T-cell (primary cell): ENCODE measurements at regions not wholly inside any gene's neighbourhood (a gene's known extent, or its start where the extent isn't known, plus 50 kb on each side); places are given as distances from the start of the nearest gene placed in this dataset.
A peak's percentile ranks its signal among the peaks of the same experiment; 100 is the strongest.

Experiments used
- ATAC-seq, 4 experiments: fragments of 200-7000 bp in 3 of 4; fragments of 150-1000 bp in 1 of 4; cut with Tn5 transposase; replicated peaks in 1 of 4; 1 replicate in 3 of 4; 2 replicates in 1 of 4; pipeline ENCODE4 v1.10.0; 2021; ENCODE audit warnings: moderate library complexity in 3 of 4, mild to moderate bottlenecking in 2 of 4, moderate number of reproducible peaks in 1 of 4
- CTCF ChIA-PET, 2 donors: fragments of 300-600 bp; sonication (Branson Sonifier 250); formaldehyde crosslinking; loops; one replicate each; lab custom pipeline; 2022; ENCODE audit warnings: antibody characterized with exemption in 2 of 2; lab: Charles Lee
- POLR2A ChIA-PET, 2 donors: fragments of 300-600 bp; sonication (Branson Sonifier 250); formaldehyde crosslinking; loops; one replicate each; lab custom pipeline; 2022; ENCODE audit warnings: antibody characterized with exemption in 2 of 2; lab: Charles Lee
- DNase-seq, 35 experiments: peaks; one replicate each; pipeline versions ENCODE4 v3.0.0 to v3.0.0-alpha.2; 2013 to 2023
- H3K27ac ChIP-seq: one replicate; pipeline ENCODE4 v1.5.1; 2013; ENCODE audit warnings: low read length
- H3K27me3 ChIP-seq, 2 experiments: replicated peaks in 1 of 2; 1 replicate in 1 of 2; 2 replicates in 1 of 2; pipeline versions ENCODE4 v1.6.1 to v1.7.0; 2013; ENCODE audit warnings: low read length in 1 of 2, mixed read lengths in 1 of 2; ENCODE audit not compliant: control insufficient read depth in 2 of 2, insufficient read depth in 2 of 2; ENCODE audit errors: extremely low read depth in 1 of 2
- H3K36me3 ChIP-seq, 2 donors: 1 replicate in 1 of 2; 2 replicates in 1 of 2; pipeline versions ENCODE4 v1.6.1 to v1.7.0; 2013; ENCODE audit warnings: low read length in 1 of 2; ENCODE audit not compliant: control insufficient read depth in 2 of 2, insufficient read depth in 1 of 2; ENCODE audit errors: extremely low read depth in 1 of 2
- H3K4me1 ChIP-seq, 2 experiments: 1 replicate in 1 of 2; 2 replicates in 1 of 2; pipeline versions ENCODE4 v1.6.1 to v1.7.0; 2013; ENCODE audit warnings: low read length in 2 of 2, mixed read lengths in 1 of 2; ENCODE audit not compliant: insufficient read depth in 2 of 2, control insufficient read depth in 1 of 2; ENCODE audit errors: extremely low read depth in 1 of 2
- H3K4me3 ChIP-seq, 2 donors: 1 replicate in 1 of 2; 2 replicates in 1 of 2; pipeline versions ENCODE4 v1.5.1 to v1.7.0; 2013; ENCODE audit warnings: mild to moderate bottlenecking in 2 of 2, low read length in 1 of 2, moderate library complexity in 1 of 2; ENCODE audit not compliant: control insufficient read depth in 1 of 2; ENCODE audit errors: extremely low read depth in 1 of 2
- H3K9me3 ChIP-seq: 2 replicates; pipeline ENCODE4 v1.7.0; 2013
- H3K27ac Mint-ChIP-seq, 2 donors: one replicate each; pipeline ENCODE4 v1.8.0; 2020 to 2021; ENCODE audit warnings: mild to moderate bottlenecking in 2 of 2, mixed read lengths in 2 of 2
- H3K27me3 Mint-ChIP-seq, 2 donors: one replicate each; pipeline ENCODE4 v1.8.0; 2021 to 2022; ENCODE audit warnings: mixed read lengths in 2 of 2
- H3K36me3 Mint-ChIP-seq: one replicate; pipeline ENCODE4 v1.8.0; 2021; ENCODE audit warnings: mixed read lengths
- H3K4me1 Mint-ChIP-seq, 3 donors: one replicate each; pipeline ENCODE4 v1.8.0; 2020 to 2022; ENCODE audit warnings: mixed read lengths in 3 of 3, mild to moderate bottlenecking in 1 of 3
- H3K4me3 Mint-ChIP-seq, 3 donors: one replicate each; pipeline ENCODE4 v1.8.0; 2020 to 2022; ENCODE audit warnings: mild to moderate bottlenecking in 3 of 3, mixed read lengths in 3 of 3, moderate library complexity in 3 of 3
- H3K9me3 Mint-ChIP-seq, 3 donors: one replicate each; pipeline ENCODE4 v1.8.0; 2020 to 2022; ENCODE audit warnings: mixed read lengths in 3 of 3
- WGBS: methylation state at CpG from one replicate; pipeline ENCODE4 v1.1.5; 2013; ENCODE audit warnings: missing lambda C conversion rate; ENCODE audit not compliant: insufficient coverage; 5-methylcytosine and 5-hydroxymethylcytosine counted together

GRCh38 chr18:32576296-32576916 is 105.7 kb upstream of the GAREM1 start:
- ChIA-PET CTCF (interaction anchor here in 1 of 2 donors (1.1 kb wide), 1 partner anchor 27 kb away, joined by 3 read pairs; no protein-coding TSS in a partner anchor), POLR2A (no interaction called here)
- ATAC-seq, result no peak
- peaks cover 15 to 18% of the 10 kb centered on the region in 2 donors for H3K27me3 Mint-ChIP-seq
- no peaks in the 10 kb centered on the region for H3K36me3 Mint-ChIP-seq
- Histone ChIP-seq H3K9me3 (no peaks in the 10 kb centered on the region), H3K36me3 (no peaks in the 10 kb centered on the region), H3K27me3 (no peaks in the 10 kb centered on the region), H3K27ac (no peak overlapping the region), H3K4me3 (no peak overlapping the region), H3K4me1 (no peaks in the 10 kb centered on the region)
- no peak for DNase-seq
- no peaks in the 10 kb centered on the region for H3K4me1 Mint-ChIP-seq
- peaks cover 0 to 3% (median 0%) of the 10 kb centered on the region in 3 donors for H3K9me3 Mint-ChIP-seq
- no peak overlapping the region for H3K4me3 Mint-ChIP-seq
- WGBS, result 3% methylated on average over 3 of the region's 7 CpGs
- no peak overlapping the region for H3K27ac Mint-ChIP-seq

GRCh38 chr18:32566960-32567359 is 96.3 kb upstream of the GAREM1 start:
- ChIA-PET CTCF (no interaction called here), POLR2A (no interaction called here)
- no peaks in the 10 kb centered on the region for H3K4me1 Mint-ChIP-seq
- DNase-seq, result no peak
- no peak overlapping the region for H3K27ac ChIP-seq
- no peaks in the 10 kb centered on the region for H3K36me3 Mint-ChIP-seq
- WGBS, result 58% methylated on average over 2 of the region's 3 CpGs
- no peak overlapping the region for H3K4me3 Mint-ChIP-seq
- H3K9me3 ChIP-seq, result no peaks in the 10 kb centered on the region
- no peaks in the 10 kb centered on the region for H3K4me1 ChIP-seq
- H3K4me3 ChIP-seq, result no peak overlapping the region
- H3K9me3 Mint-ChIP-seq, result no peaks in the 10 kb centered on the region
- H3K27ac Mint-ChIP-seq, result no peak overlapping the region
- no peaks in the 10 kb centered on the region for H3K27me3 ChIP-seq
- ATAC-seq, result no peak
- peaks cover 5 to 6% of the 10 kb centered on the region in 2 donors for H3K27me3 Mint-ChIP-seq
- H3K36me3 ChIP-seq, result no peaks in the 10 kb centered on the region

GRCh38 chr18:32553640-32554365 is 83.1 kb upstream of the GAREM1 start:
- Mint-ChIP-seq H3K9me3 (no peaks in the 10 kb centered on the region), H3K4me1 (peaks cover 0 to 4% (median 0%) of the 10 kb centered on the region in 3 donors), H3K4me3 (no peak overlapping the region), H3K27me3 (peaks cover 10 to 16% of the 10 kb centered on the region in 2 donors), H3K36me3 (no peaks in the 10 kb centered on the region), H3K27ac (no peak overlapping the region)
- no peaks in the 10 kb centered on the region for H3K9me3 ChIP-seq
- no peak overlapping the region for H3K4me3 ChIP-seq
- CTCF ChIA-PET, result interaction anchor here (0.6 to 4.2 kb wide), 6 partner anchors 282 to 396 kb away, joined by 3 to 53 read pairs (median 6); no protein-coding TSS in a partner anchor
- H3K36me3 ChIP-seq, result no peaks in the 10 kb centered on the region
- whole genome bisulfite sequencing, result 83% methylated on average over 2 of the region's 3 CpGs
- POLR2A ChIA-PET, result no interaction called here
- ATAC-seq (no peak), DNase-seq (no peak)
- H3K27me3 ChIP-seq, result peaks cover 0 to 4% of the 10 kb centered on the region in 2 experiments
- no peaks in the 10 kb centered on the region for H3K4me1 ChIP-seq
- no peak overlapping the region for H3K27ac ChIP-seq

- no peak overlapping the region for H3K27ac Mint-ChIP-seq
- Histone ChIP-seq H3K9me3 (no peaks in the 10 kb centered on the region), H3K27ac (no peak overlapping the region), H3K27me3 (peaks cover 0 to 8% of the 10 kb centered on the region in 2 experiments), H3K36me3 (no peaks in the 10 kb centered on the region), H3K4me1 (no peaks in the 10 kb centered on the region), H3K4me3 (no peak overlapping the region)
- POLR2A ChIA-PET, result no interaction called here
- no peaks in the 10 kb centered on the region for H3K36me3 Mint-ChIP-seq
- H3K4me1 Mint-ChIP-seq, result peaks cover 0 to 4% (median 0%) of the 10 kb centered on the region in 3 donors
- H3K27me3 Mint-ChIP-seq, result peaks cover 14 to 16% of the 10 kb centered on the region in 2 donors
- H3K4me3 Mint-ChIP-seq, result no peak overlapping the region
- H3K9me3 Mint-ChIP-seq, result no peaks in the 10 kb centered on the region
- DNase-seq (no peak), ATAC-seq (no peak)
- no CpG with 5 or more reads among the region's 5 CpGs for WGBS
- CTCF ChIA-PET, result interaction anchor here (1.2 to 4.2 kb wide), 5 partner anchors 281 to 396 kb away, joined by 3 to 53 read pairs (median 5); no protein-coding TSS in a partner anchor
These were observed 82.5 kb upstream of the GAREM1 start for GRCh38 chr18:32553174-32553573.

- no peaks in the 10 kb centered on the region for H3K36me3 ChIP-seq
- H3K27ac ChIP-seq, result no peak overlapping the region
- peaks cover 15% of the 10 kb centered on the region in 2 donors for H3K27me3 Mint-ChIP-seq
- H3K36me3 Mint-ChIP-seq, result no peaks in the 10 kb centered on the region
- H3K9me3 ChIP-seq, result no peaks in the 10 kb centered on the region
- 0% methylated on average over 3 of the region's 4 CpGs for WGBS
- no peak overlapping the region for H3K27ac Mint-ChIP-seq
- ChIA-PET POLR2A (interaction anchor here in 1 of 2 donors (0.7 kb wide), 1 partner anchor 66 kb away, joined by 4 read pairs; no protein-coding TSS in a partner anchor), CTCF (interaction anchor here (0.5 to 4.2 kb wide), 14 partner anchors 10 to 397 kb away, joined by 3 to 53 read pairs (median 4); no protein-coding TSS in a partner anchor)
- H3K4me3 Mint-ChIP-seq, result no peak overlapping the region
- H3K4me3 ChIP-seq, result no peak overlapping the region
- peaks cover 0 to 8% of the 10 kb centered on the region in 2 experiments for H3K27me3 ChIP-seq
- peak in 34 of 35 experiments; percentile 2 to 79 (median 34) for DNase-seq
- no peaks in the 10 kb centered on the region for H3K4me1 ChIP-seq
- H3K9me3 Mint-ChIP-seq, result no peaks in the 10 kb centered on the region
- peak; percentile 50 to 64 (median 54) for ATAC-seq
- peaks cover 0 to 4% (median 0%) of the 10 kb centered on the region in 3 donors for H3K4me1 Mint-ChIP-seq
These were observed 81.8 kb upstream of the GAREM1 start for GRCh38 chr18:32552421-32553030.

- DNase-seq (no peak), ATAC-seq (no peak)
- H3K36me3 ChIP-seq, result no peaks in the 10 kb centered on the region
- peaks cover 0 to 4% (median 0%) of the 10 kb centered on the region in 3 donors for H3K4me1 Mint-ChIP-seq
- no peak overlapping the region for H3K27ac Mint-ChIP-seq
- H3K27ac ChIP-seq, result no peak overlapping the region
- H3K9me3 Mint-ChIP-seq, result no peaks in the 10 kb centered on the region
- no peak overlapping the region for H3K4me3 Mint-ChIP-seq
- H3K27me3 Mint-ChIP-seq, result peaks cover 16 to 17% of the 10 kb centered on the region in 2 donors
- no peaks in the 10 kb centered on the region for H3K36me3 Mint-ChIP-seq
- CTCF ChIA-PET, result interaction anchor here (0.7 to 4.2 kb wide), 11 partner anchors 13 to 406 kb away, joined by 3 to 53 read pairs (median 5); no protein-coding TSS in a partner anchor
- no peaks in the 10 kb centered on the region for H3K9me3 ChIP-seq
- no peak overlapping the region for H3K4me3 ChIP-seq
- no peaks in the 10 kb centered on the region for H3K4me1 ChIP-seq
- H3K27me3 ChIP-seq, result peaks cover 0 to 10% of the 10 kb centered on the region in 2 experiments
- WGBS, result 50% methylated on average over 1 of the region's 4 CpGs
- POLR2A ChIA-PET, result no interaction called here
These were observed 80.3 kb upstream of the GAREM1 start for GRCh38 chr18:32550963-32551362.
